ENCODE measurements at regions not wholly inside any gene's neighbourhood (a gene's known extent, or its start where the extent isn't known, plus 50 kb on each side); places are given as distances from the start of the nearest gene placed in this dataset.
A peak's percentile ranks its signal among the peaks of the same experiment; 100 is the strongest.
"Not testable (repeated sequence)": the region's sequence is repeated elsewhere in the genome, so short reads cannot be mapped to it uniquely, and the experiment has no call there.

GRCh38 chr11:13567551-13567950, 71.8 kb upstream of the PTH start:
- Histone ChIP-seq H3K18ac (ENCODE audit: low read length) (no peak overlapping the region), H3K4me3 (ENCODE audit: low read length) (no peak overlapping the region), H3K23ac (ENCODE audit: low read length) (no peak overlapping the region), H3K27me3 (ENCODE audit: insufficient read depth, low read length, poor library complexity) (no peaks in the 10 kb centered on the region), H2AK5ac (ENCODE audit: low read length) (no peak overlapping the region), H3K36me3 (ENCODE audit: control insufficient read depth, insufficient read depth, low read length) (no peaks in the 10 kb centered on the region), H3K27ac (ENCODE audit: low read depth, low read length) (no peak overlapping the region), H2BK15ac (replicated peaks; ENCODE audit: low read depth) (no peak overlapping the region), H3K56ac (ENCODE audit: low read length) (no peak overlapping the region), H3K79me2 (ENCODE audit: control insufficient read depth, insufficient read depth, low read length) (no peaks in the 10 kb centered on the region), H4K5ac (ENCODE audit: low read length) (no peak overlapping the region), H4K8ac (ENCODE audit: low read depth, low read length) (no peak overlapping the region), H2BK120ac (ENCODE audit: low read depth, low read length) (peak overlapping the region; percentile 54), H3K4ac (ENCODE audit: low read depth, low read length) (no peak overlapping the region), H3K79me1 (ENCODE audit: low read length) (no peaks in the 10 kb centered on the region), H2BK5ac (ENCODE audit: low read length) (no peak overlapping the region), H3K4me2 (ENCODE audit: low read length) (no peak overlapping the region), H3K4me1 (ENCODE audit: control insufficient read depth, low read depth, low read length) (no peaks in the 10 kb centered on the region), H3K9ac (ENCODE audit: low read length) (no peak overlapping the region)
- DNase-seq, result no peak

GRCh38 chr11:13561860-13562259, 66.1 kb upstream of the PTH start:
- Histone ChIP-seq H3K18ac (ENCODE audit: low read length) (no peak overlapping the region), H3K4ac (ENCODE audit: low read depth, low read length) (no peak overlapping the region), H2BK5ac (ENCODE audit: low read length) (no peak overlapping the region), H3K4me2 (ENCODE audit: low read length) (no peak overlapping the region), H3K23ac (ENCODE audit: low read length) (no peak overlapping the region), H2BK120ac (ENCODE audit: low read depth, low read length) (no peak overlapping the region), H3K79me1 (ENCODE audit: low read length) (no peaks in the 10 kb centered on the region), H4K8ac (ENCODE audit: low read depth, low read length) (no peak overlapping the region), H3K79me2 (ENCODE audit: control insufficient read depth, insufficient read depth, low read length) (no peaks in the 10 kb centered on the region), H3K4me1 (ENCODE audit: control insufficient read depth, low read depth, low read length) (no peaks in the 10 kb centered on the region), H3K4me3 (ENCODE audit: low read length) (no peak overlapping the region), H3K9ac (ENCODE audit: low read length) (no peak overlapping the region), H4K5ac (ENCODE audit: low read length) (no peak overlapping the region), H2AK5ac (ENCODE audit: low read length) (no peak overlapping the region), H3K56ac (ENCODE audit: low read length) (no peak overlapping the region), H3K36me3 (ENCODE audit: control insufficient read depth, insufficient read depth, low read length) (no peaks in the 10 kb centered on the region), H2BK15ac (replicated peaks; ENCODE audit: low read depth) (no peak overlapping the region), H3K27ac (ENCODE audit: low read depth, low read length) (no peak overlapping the region), H3K27me3 (ENCODE audit: insufficient read depth, low read length, poor library complexity) (no peaks in the 10 kb centered on the region)
- DNase-seq, result no peak

- H3K9ac ChIP-seq (ENCODE audit: low read length); H3K4me1 ChIP-seq (ENCODE audit: control insufficient read depth, low read depth, low read length); H2BK120ac ChIP-seq (ENCODE audit: low read depth, low read length); H2BK5ac ChIP-seq (ENCODE audit: low read length); H3K4ac ChIP-seq (ENCODE audit: low read depth, low read length); H3K56ac ChIP-seq (ENCODE audit: low read length); H3K79me1 ChIP-seq (ENCODE audit: low read length); H3K27me3 ChIP-seq (ENCODE audit: insufficient read depth, low read length, poor library complexity); H4K8ac ChIP-seq (ENCODE audit: low read depth, low read length); H2AK5ac ChIP-seq (ENCODE audit: low read length); H3K27ac ChIP-seq (ENCODE audit: low read depth, low read length); H3K4me3 ChIP-seq (ENCODE audit: low read length); H3K4me2 ChIP-seq (ENCODE audit: low read length); H3K79me2 ChIP-seq (ENCODE audit: control insufficient read depth, insufficient read depth, low read length); H3K18ac ChIP-seq (ENCODE audit: low read length); H3K36me3 ChIP-seq (ENCODE audit: control insufficient read depth, insufficient read depth, low read length); H4K5ac ChIP-seq (ENCODE audit: low read length); H2BK15ac ChIP-seq (replicated peaks; ENCODE audit: low read depth); H3K23ac ChIP-seq (ENCODE audit: low read length): not testable (repeated sequence)
- peak; percentile 14 for DNase-seq
- no CpG with 5 or more reads among the region's 11 CpGs for WGBS (ENCODE audit: extremely low coverage, insufficient coverage, low lambda C conversion rate)
Measured at GRCh38 chr11:13560341-13560740, 64.5 kb upstream of the PTH start.

- H3K18ac ChIP-seq (ENCODE audit: low read length), result no peak overlapping the region
- H4K8ac ChIP-seq (ENCODE audit: low read depth, low read length), result no peak overlapping the region
- no peaks in the 10 kb centered on the region for H3K4me1 ChIP-seq (ENCODE audit: control insufficient read depth, low read depth, low read length)
- H3K4me3 ChIP-seq (ENCODE audit: low read length), result no peak overlapping the region
- H2BK120ac ChIP-seq (ENCODE audit: low read depth, low read length), result no peak overlapping the region
- no peak overlapping the region for H2BK15ac ChIP-seq (replicated peaks; ENCODE audit: low read depth)
- WGBS (ENCODE audit: extremely low coverage, insufficient coverage, low lambda C conversion rate), result no CpG with 5 or more reads among the region's 3 CpGs
- H3K27ac ChIP-seq (ENCODE audit: low read depth, low read length), result no peak overlapping the region
- H2BK5ac ChIP-seq (ENCODE audit: low read length), result no peak overlapping the region
- H3K56ac ChIP-seq (ENCODE audit: low read length), result no peak overlapping the region
- no peak overlapping the region for H2AK5ac ChIP-seq (ENCODE audit: low read length)
- H3K9ac ChIP-seq (ENCODE audit: low read length), result no peak overlapping the region
- no peak overlapping the region for H4K5ac ChIP-seq (ENCODE audit: low read length)
- H3K79me1 ChIP-seq (ENCODE audit: low read length), result no peaks in the 10 kb centered on the region
- H3K23ac ChIP-seq (ENCODE audit: low read length), result no peak overlapping the region
- no peaks in the 10 kb centered on the region for H3K27me3 ChIP-seq (ENCODE audit: insufficient read depth, low read length, poor library complexity)
- no peaks in the 10 kb centered on the region for H3K36me3 ChIP-seq (ENCODE audit: control insufficient read depth, insufficient read depth, low read length)
- H3K4me2 ChIP-seq (ENCODE audit: low read length), result no peak overlapping the region
- H3K79me2 ChIP-seq (ENCODE audit: control insufficient read depth, insufficient read depth, low read length), result no peaks in the 10 kb centered on the region
- H3K4ac ChIP-seq (ENCODE audit: low read depth, low read length), result no peak overlapping the region
- DNase-seq, result no peak
Measured at GRCh38 chr11:13552784-13553183, 57.0 kb upstream of the PTH start.

- no peak for DNase-seq
- no peak overlapping the region for H3K4me3 ChIP-seq (ENCODE audit: low read length)
- no peak overlapping the region for H3K27ac ChIP-seq (ENCODE audit: low read depth, low read length)
- no peak overlapping the region for H2BK15ac ChIP-seq (replicated peaks; ENCODE audit: low read depth)
- H2AK5ac ChIP-seq (ENCODE audit: low read length), result no peak overlapping the region
- no peak overlapping the region for H4K5ac ChIP-seq (ENCODE audit: low read length)
- no peaks in the 10 kb centered on the region for H3K4me1 ChIP-seq (ENCODE audit: control insufficient read depth, low read depth, low read length)
- H3K9ac ChIP-seq (ENCODE audit: low read length), result no peak overlapping the region
- no peak overlapping the region for H2BK120ac ChIP-seq (ENCODE audit: low read depth, low read length)
- no peak overlapping the region for H3K56ac ChIP-seq (ENCODE audit: low read length)
- H3K79me1 ChIP-seq (ENCODE audit: low read length), result no peaks in the 10 kb centered on the region
- no peak overlapping the region for H2BK5ac ChIP-seq (ENCODE audit: low read length)
- H3K18ac ChIP-seq (ENCODE audit: low read length), result no peak overlapping the region
- H3K27me3 ChIP-seq (ENCODE audit: insufficient read depth, low read length, poor library complexity), result no peaks in the 10 kb centered on the region
- no peaks in the 10 kb centered on the region for H3K36me3 ChIP-seq (ENCODE audit: control insufficient read depth, insufficient read depth, low read length)
- no peak overlapping the region for H3K4ac ChIP-seq (ENCODE audit: low read depth, low read length)
- no peak overlapping the region for H3K23ac ChIP-seq (ENCODE audit: low read length)
- no peak overlapping the region for H3K4me2 ChIP-seq (ENCODE audit: low read length)
- WGBS (ENCODE audit: extremely low coverage, insufficient coverage, low lambda C conversion rate), result no CpG with 5 or more reads among the region's 6 CpGs
- no peak overlapping the region for H4K8ac ChIP-seq (ENCODE audit: low read depth, low read length)
- no peaks in the 10 kb centered on the region for H3K79me2 ChIP-seq (ENCODE audit: control insufficient read depth, insufficient read depth, low read length)
Measured at GRCh38 chr11:13551834-13552233, 56.0 kb upstream of the PTH start.

- no peak overlapping the region for H3K27ac ChIP-seq (ENCODE audit: low read depth, low read length)
- no peaks in the 10 kb centered on the region for H3K79me1 ChIP-seq (ENCODE audit: low read length)
- H2BK15ac ChIP-seq (replicated peaks; ENCODE audit: low read depth), result no peak overlapping the region
- H3K27me3 ChIP-seq (ENCODE audit: insufficient read depth, low read length, poor library complexity), result no peaks in the 10 kb centered on the region
- WGBS (ENCODE audit: extremely low coverage, insufficient coverage, low lambda C conversion rate), result no CpG with 5 or more reads among the region's 1 CpG
- H2BK120ac ChIP-seq (ENCODE audit: low read depth, low read length), result no peak overlapping the region
- H4K5ac ChIP-seq (ENCODE audit: low read length), result no peak overlapping the region
- no peaks in the 10 kb centered on the region for H3K36me3 ChIP-seq (ENCODE audit: control insufficient read depth, insufficient read depth, low read length)
- H3K9ac ChIP-seq (ENCODE audit: low read length), result no peak overlapping the region
- no peak overlapping the region for H4K8ac ChIP-seq (ENCODE audit: low read depth, low read length)
- H3K23ac ChIP-seq (ENCODE audit: low read length), result no peak overlapping the region
- no peak overlapping the region for H3K4ac ChIP-seq (ENCODE audit: low read depth, low read length)
- no peaks in the 10 kb centered on the region for H3K4me1 ChIP-seq (ENCODE audit: control insufficient read depth, low read depth, low read length)
- no peak for DNase-seq
- H2AK5ac ChIP-seq (ENCODE audit: low read length), result no peak overlapping the region
- H3K79me2 ChIP-seq (ENCODE audit: control insufficient read depth, insufficient read depth, low read length), result no peaks in the 10 kb centered on the region
- no peak overlapping the region for H3K18ac ChIP-seq (ENCODE audit: low read length)
- H3K56ac ChIP-seq (ENCODE audit: low read length), result no peak overlapping the region
- no peak overlapping the region for H3K4me2 ChIP-seq (ENCODE audit: low read length)
- no peak overlapping the region for H3K4me3 ChIP-seq (ENCODE audit: low read length)
- H2BK5ac ChIP-seq (ENCODE audit: low read length), result no peak overlapping the region
Measured at GRCh38 chr11:13550761-13551160, 55.0 kb upstream of the PTH start.

All from mesendoderm (in vitro differentiated cells).